ENCODE measurements at regions not wholly inside any gene's neighbourhood (a gene's known extent, or its start where the extent isn't known, plus 50 kb on each side); places are given as distances from the start of the nearest gene placed in this dataset.

DNA sequence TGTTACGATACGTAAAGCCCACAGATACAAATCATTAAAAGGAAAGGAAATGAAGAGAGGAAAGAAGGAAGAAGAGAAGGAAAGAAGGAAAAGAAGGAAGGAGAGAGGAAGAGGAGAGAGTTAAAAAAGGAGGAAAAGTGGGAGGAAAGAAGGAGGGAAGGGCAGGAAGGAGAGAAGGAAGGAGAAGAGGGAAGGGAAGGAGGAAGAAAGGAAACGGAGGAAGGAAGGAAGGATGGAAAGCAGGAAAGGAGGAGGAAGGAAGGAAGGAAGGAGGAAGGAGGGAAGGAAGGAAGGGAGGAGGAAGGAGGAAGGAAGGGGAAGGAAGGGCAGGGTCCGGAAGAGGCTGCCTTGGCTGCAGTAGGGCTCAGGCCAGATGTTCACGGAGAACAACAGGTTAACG is 95.2 kb downstream of the ENGASE start:
- Histone ChIP-seq H3K27me3 (peaks cover 0 to 60% of the 10 kb centered on the region in 2 donors), H3K4me1 (no peaks in the 10 kb centered on the region), H3K9me3 (no peaks in the 10 kb centered on the region), H3K4me3 (no peak overlapping the region), H3K36me3 (no peaks in the 10 kb centered on the region), H3K27ac (no peak overlapping the region)
- DNase-seq (ENCODE audit: low spot score in 2 of 2), result no peak
- TF ChIP-seq, protein P1, sequence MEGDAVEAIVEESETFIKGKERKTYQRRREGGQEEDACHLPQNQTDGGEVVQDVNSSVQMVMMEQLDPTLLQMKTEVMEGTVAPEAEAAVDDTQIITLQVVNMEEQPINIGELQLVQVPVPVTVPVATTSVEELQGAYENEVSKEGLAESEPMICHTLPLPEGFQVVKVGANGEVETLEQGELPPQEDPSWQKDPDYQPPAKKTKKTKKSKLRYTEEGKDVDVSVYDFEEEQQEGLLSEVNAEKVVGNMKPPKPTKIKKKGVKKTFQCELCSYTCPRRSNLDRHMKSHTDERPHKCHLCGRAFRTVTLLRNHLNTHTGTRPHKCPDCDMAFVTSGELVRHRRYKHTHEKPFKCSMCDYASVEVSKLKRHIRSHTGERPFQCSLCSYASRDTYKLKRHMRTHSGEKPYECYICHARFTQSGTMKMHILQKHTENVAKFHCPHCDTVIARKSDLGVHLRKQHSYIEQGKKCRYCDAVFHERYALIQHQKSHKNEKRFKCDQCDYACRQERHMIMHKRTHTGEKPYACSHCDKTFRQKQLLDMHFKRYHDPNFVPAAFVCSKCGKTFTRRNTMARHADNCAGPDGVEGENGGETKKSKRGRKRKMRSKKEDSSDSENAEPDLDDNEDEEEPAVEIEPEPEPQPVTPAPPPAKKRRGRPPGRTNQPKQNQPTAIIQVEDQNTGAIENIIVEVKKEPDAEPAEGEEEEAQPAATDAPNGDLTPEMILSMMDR (IDR thresholded peaks at IDR 0.05), result no peak
- TF ChIP-seq POLR2A (IDR thresholded peaks at IDR 0.05) (no peak), POLR2AphosphoS5 (IDR thresholded peaks at IDR 0.05) (no peak)
- intact Hi-C loops (cut with DNase I; ENCODE audit: low total_unique reads), result loop anchor here (5.0 kb wide), 1 partner anchor 1263 kb away; no protein-coding TSS in a partner anchor

GRCh38 chr17:79169366-79169765 is 94.7 kb downstream of the ENGASE start:
- DNase-seq (ENCODE audit: low spot score in 2 of 2), result no peak
- H3K4me3 ChIP-seq, result no peak overlapping the region
- H3K27ac ChIP-seq, result no peak overlapping the region
- H3K9me3 ChIP-seq, result no peaks in the 10 kb centered on the region
- TF ChIP-seq POLR2AphosphoS5 (IDR thresholded peaks at IDR 0.05) (no peak), POLR2A (IDR thresholded peaks at IDR 0.05) (no peak)
- TF ChIP-seq, protein P1 (IDR thresholded peaks at IDR 0.05), result no peak
- H3K36me3 ChIP-seq, result no peaks in the 10 kb centered on the region
- no peaks in the 10 kb centered on the region for H3K4me1 ChIP-seq
- peaks cover 0 to 62% of the 10 kb centered on the region in 2 donors for H3K27me3 ChIP-seq
- intact Hi-C loops (cut with DNase I; ENCODE audit: low total_unique reads), result no loop called here

DNA sequence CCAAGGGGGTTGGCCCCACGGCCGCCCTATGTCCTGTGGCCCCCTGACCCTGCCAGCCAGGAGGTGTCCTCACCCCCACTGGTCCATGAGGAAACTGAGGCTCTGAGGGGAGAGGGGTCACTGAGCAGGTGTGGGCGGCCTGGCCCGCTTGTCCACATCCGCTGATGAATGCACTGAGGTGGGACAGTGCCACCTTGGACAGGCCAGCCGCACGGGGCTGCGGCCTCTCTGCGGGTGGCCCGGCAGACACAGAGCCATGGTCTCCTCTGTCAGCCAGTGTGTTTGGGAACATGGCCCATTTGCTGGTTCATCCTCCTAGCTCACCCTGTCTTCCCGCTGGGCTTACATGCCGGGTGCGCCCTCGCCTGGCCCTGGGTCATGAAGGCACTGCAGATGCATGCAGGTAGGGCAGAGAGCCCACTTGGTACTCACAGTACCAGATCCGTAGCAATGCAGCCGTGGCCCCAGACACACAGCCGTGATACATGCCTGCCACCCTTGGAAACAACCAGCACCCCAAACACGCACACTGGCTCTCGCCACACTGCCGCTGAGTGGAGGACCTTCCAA is 93.9 kb downstream of the ENGASE start:
- intact Hi-C loops (cut with DNase I; ENCODE audit: low total_unique reads), result no loop called here
- Histone ChIP-seq H3K4me3 (no peak overlapping the region), H3K36me3 (no peaks in the 10 kb centered on the region), H3K27ac (no peak overlapping the region), H3K9me3 (no peaks in the 10 kb centered on the region), H3K4me1 (no peaks in the 10 kb centered on the region), H3K27me3 (peaks cover 0 to 70% of the 10 kb centered on the region in 2 donors)
- TF ChIP-seq, protein P1 (IDR thresholded peaks at IDR 0.05), result no peak
- no peak for TF ChIP-seq POLR2A (IDR thresholded peaks at IDR 0.05)
- no peak for TF ChIP-seq POLR2AphosphoS5 (IDR thresholded peaks at IDR 0.05)
- no peak for DNase-seq (ENCODE audit: low spot score in 2 of 2)

- no peaks in the 10 kb centered on the region for H3K9me3 ChIP-seq
- no peak overlapping the region for H3K4me3 ChIP-seq
- no peaks in the 10 kb centered on the region for H3K36me3 ChIP-seq
- no peak overlapping the region for H3K27ac ChIP-seq
- DNase-seq (ENCODE audit: low spot score in 2 of 2), result no peak
- no peaks in the 10 kb centered on the region for H3K4me1 ChIP-seq
- no peak for TF ChIP-seq POLR2A (IDR thresholded peaks at IDR 0.05)
- H3K27me3 ChIP-seq, result peaks cover 0 to 80% of the 10 kb centered on the region in 2 donors
- intact Hi-C loops (cut with DNase I; ENCODE audit: low total_unique reads), result no loop called here
These were observed 92.9 kb downstream of the ENGASE start for GRCh38 chr17:79167486-79167885.

DNA sequence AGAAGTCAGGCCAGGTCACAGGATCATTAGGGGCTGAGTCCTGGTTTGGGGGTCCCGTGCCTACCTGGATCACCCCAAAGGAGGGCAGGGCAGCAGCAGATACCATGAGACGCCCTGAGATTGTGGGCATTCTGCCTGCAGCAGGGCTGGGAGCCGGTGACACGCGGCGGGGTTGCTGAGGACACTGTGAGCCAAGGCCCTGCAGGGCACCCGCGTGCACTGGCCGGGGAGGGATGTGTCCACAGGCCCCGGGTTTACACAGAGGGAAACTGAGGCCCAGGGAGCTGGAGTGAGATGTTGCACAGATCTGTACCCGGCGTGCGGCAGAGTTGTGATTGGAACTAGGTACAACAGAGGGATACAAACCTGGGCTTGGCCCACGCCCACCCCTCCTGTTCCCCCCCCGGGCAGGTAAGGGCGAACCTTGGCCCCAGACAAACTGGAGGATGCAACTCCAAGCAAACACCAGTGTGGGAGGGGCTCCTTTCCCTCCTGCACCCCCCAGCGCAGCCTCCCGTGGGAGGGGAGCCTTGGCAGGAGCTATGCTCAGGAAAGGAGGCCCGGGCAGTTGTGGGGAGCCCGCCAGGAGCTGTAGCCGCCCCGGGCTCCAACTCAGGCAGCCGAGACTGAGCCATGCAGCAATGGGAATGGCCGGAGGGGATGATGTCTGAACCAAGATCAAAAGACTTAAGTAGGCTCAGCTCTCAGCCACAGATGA is 91.3 kb downstream of the ENGASE start:
- H3K4me3 ChIP-seq, result no peak overlapping the region
- intact Hi-C loops (cut with DNase I; ENCODE audit: low total_unique reads), result no loop called here
- H3K4me1 ChIP-seq, result no peaks in the 10 kb centered on the region
- H3K27ac ChIP-seq, result no peak overlapping the region
- no peaks in the 10 kb centered on the region for H3K9me3 ChIP-seq
- H3K27me3 ChIP-seq, result peaks cover 0 to 88% of the 10 kb centered on the region in 2 donors
- no peak for DNase-seq (ENCODE audit: low spot score in 2 of 2)
- no peaks in the 10 kb centered on the region for H3K36me3 ChIP-seq
- TF ChIP-seq, protein P1 (IDR thresholded peaks at IDR 0.05), result no peak
- TF ChIP-seq POLR2A (IDR thresholded peaks at IDR 0.05) (no peak), POLR2AphosphoS5 (IDR thresholded peaks at IDR 0.05) (no peak)

Data from breast epithelium (tissue), 4 donors.